ENCODE measurements at regions not wholly inside any gene's neighbourhood (a gene's known extent, or its start where the extent isn't known, plus 50 kb on each side); places are given as distances from the start of the nearest gene placed in this dataset.
"Not testable (repeated sequence)": the region's sequence is repeated elsewhere in the genome, so short reads cannot be mapped to it uniquely, and the experiment has no call there.

DNA sequence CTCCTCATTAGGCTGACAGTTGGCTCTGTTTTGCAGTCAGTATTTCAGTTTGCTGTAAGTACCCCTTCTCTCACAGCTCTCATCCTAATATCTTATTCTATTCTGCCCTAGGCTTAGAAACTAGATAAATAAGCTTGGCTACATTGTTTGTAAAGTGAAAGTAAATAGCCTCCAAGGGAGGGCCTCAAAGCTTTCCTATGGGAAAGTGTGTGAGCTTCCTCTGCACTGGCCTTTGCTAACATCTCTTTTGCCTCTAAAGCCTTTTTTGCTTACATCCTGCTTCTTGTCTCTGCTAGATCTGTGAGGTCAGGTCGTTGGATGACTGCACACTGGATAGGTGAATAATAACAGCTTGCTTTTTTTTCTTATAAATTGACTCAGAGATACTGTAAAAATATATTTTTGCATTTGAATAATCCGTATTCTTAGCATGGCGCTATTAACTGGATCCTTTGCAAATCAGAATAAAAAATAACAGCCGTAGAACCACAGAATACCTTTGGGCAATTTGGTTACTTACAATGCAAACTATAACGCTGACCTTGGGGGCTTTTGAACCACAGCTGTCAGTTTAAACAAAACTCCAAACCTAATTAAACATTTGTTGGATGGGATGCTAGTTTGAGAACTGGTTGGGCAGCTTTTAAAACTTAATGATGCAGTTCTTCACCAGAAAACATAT is 55.1 kb downstream of the TTC6 start:
- no peak for FAIRE-seq
- DNase-seq (ENCODE audit: insufficient read length, low spot score), result no peak

GRCh38 chr14:37652042-37652441 is 56.6 kb downstream of the TTC6 start:
- FAIRE-seq (no peak), DNase-seq (ENCODE audit: insufficient read length, low spot score) (no peak)
- no peak for TF ChIP-seq POLR2A (IDR thresholded peaks at IDR 0.05; ENCODE audit: low read depth, low read length)

More for the DNA sequence above, 55.1 kb downstream of the TTC6 start:
- TF ChIP-seq POLR2A (IDR thresholded peaks at IDR 0.05; ENCODE audit: low read depth, low read length), result no peak

- TF ChIP-seq POLR2A (IDR thresholded peaks at IDR 0.05; ENCODE audit: low read depth, low read length), result no peak
- DNase-seq (ENCODE audit: insufficient read length, low spot score) (no peak), FAIRE-seq (no peak)
Observed at GRCh38 chr14:37655418-37655817, 60.0 kb downstream of the TTC6 start.

DNA sequence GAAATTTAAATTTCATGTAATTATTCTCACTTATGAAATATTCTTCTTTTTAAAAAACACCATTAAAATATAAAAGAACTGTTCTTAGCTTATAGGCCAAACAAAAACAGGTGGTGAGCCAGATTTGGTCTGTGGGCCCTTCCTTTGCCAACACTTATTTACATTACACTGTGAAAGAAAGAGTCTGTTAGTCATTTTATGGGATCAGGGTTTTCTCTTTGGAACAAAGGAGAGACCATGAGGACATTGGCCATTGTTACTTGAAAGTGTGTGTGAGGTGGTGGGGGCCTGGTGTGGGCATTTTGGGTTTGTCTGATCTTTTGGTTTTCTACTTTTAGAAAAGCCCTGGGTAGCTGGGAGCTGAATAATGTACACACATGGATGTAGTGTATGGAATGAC is 62.7 kb downstream of the TTC6 start:
- TF ChIP-seq POLR2A (IDR thresholded peaks at IDR 0.05; ENCODE audit: low read depth, low read length), result no peak
- DNase-seq (ENCODE audit: insufficient read length, low spot score) (no peak), FAIRE-seq (no peak)

GRCh38 chr14:37663498-37663897 is 68.1 kb downstream of the TTC6 start:
- no peak for TF ChIP-seq POLR2A (IDR thresholded peaks at IDR 0.05; ENCODE audit: low read depth, low read length)
- DNase-seq (ENCODE audit: insufficient read length, low spot score) (no peak), FAIRE-seq (no peak)

DNA sequence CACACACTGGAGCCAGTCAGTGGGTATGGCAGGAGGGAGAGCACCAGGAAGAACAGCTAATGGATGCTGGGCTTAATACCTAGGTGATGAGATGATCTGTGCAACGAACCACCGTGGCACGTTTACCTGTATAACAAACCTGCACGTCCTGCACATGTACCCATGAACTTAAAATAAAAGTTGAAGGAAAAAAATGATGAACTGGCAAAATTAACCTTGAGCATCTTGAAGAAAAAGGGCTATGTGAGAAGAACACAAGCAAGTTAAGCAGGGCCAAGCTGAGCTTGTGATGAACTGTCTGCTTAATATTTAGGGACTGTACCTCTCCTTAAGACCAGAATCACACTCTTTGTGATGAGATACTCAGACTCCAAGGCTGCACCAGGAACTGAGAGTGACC is 70.0 kb downstream of the TTC6 start:
- DNase-seq (ENCODE audit: insufficient read length, low spot score), result no peak
- TF ChIP-seq POLR2A (IDR thresholded peaks at IDR 0.05; ENCODE audit: low read depth, low read length), result no peak
- FAIRE-seq, result no peak

DNA sequence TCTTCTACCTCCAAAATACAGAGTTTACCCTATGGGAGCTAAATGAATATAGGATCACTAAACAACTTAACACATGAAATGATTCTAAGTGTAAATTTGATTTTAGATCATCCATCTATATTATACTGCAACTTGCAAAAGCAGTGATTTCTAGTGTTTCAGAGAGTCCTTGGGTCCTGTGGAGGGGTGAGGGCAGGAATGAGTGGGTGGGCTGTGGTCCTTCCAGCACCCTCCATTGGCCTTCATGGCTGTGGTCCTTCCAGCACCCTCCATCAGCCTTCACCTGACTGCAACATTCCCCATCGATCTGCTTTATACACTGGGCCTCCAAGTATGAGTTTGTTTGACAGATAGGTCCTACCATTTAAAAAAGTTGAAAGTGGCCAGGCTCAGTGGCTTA is 70.5 kb downstream of the TTC6 start:
- DNase-seq (ENCODE audit: insufficient read length, low spot score) (no peak), FAIRE-seq (no peak)
- no peak for TF ChIP-seq POLR2A (IDR thresholded peaks at IDR 0.05; ENCODE audit: low read depth, low read length)

DNA sequence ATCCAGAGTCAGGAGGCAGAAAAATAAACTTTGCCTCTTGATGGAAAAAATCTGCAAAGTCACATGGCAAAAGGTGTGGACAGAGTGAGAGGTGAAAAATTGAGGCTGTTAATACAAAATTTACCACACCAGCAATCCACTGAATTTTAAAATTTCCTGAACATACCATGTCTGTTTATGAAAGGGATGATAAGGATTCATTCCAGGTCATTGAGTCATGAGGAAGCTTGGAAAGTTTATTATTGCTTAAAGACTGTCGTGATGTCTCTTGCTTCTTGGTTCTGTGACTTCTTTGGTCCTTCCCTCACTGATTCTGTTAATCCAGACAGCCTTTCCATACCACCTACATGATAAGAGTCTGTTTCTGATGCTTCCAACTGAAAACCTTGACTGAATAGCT is 73.2 kb downstream of the TTC6 start:
- DNase-seq (ENCODE audit: insufficient read length, low spot score) (no peak), FAIRE-seq (no peak)
- TF ChIP-seq POLR2A (IDR thresholded peaks at IDR 0.05; ENCODE audit: low read depth, low read length), result no peak

DNA sequence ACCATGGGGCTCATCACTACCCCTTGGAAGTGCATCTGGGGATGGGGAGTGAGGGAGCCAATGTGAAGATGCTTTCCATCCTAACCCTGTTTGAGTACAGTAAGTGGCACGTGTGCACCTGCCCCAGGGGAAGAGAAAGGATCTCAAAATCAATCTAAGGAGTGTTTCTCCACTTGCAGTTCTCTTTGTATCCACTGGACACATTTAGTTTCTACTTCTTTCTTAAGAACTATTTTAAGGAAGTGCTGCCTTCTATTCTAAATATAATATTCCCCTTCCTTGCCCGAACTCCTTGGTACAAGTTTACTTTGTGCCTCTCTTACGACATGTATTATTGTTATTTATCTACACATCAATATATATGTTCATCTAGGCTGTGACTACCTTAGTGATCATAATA is 73.8 kb downstream of the TTC6 start:
- FAIRE-seq (no peak), DNase-seq (ENCODE audit: insufficient read length, low spot score) (no peak)
- no peak for TF ChIP-seq POLR2A (IDR thresholded peaks at IDR 0.05; ENCODE audit: low read depth, low read length)

- TF ChIP-seq POLR2A (IDR thresholded peaks at IDR 0.05; ENCODE audit: low read depth, low read length), result no peak
- FAIRE-seq, result no peak
Observed at GRCh38 chr14:37673439-37673838, 78.0 kb downstream of the TTC6 start.

DNA sequence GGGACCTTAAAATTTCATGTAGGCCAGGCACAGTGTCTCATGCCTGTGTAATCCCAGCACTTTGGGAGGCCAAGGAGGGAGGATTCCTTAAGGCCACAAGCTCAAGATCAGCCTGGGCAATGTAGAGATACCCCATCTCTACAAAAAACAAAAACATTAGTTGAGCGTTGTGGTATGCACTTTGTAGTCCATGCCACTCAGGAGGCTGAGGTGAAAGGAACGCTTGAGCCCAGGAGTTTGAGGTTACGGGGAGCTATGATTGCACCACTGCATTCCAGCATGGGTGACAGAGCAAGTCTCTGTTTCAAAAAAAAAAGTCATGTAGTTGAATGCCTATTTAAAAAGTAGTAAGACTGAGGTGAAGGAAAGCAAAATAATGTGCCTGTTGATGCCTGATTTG is 83.5 kb downstream of the TTC6 start:
- DNase-seq (ENCODE audit: insufficient read length, low spot score) (no peak), FAIRE-seq (no peak)
- no peak for TF ChIP-seq POLR2A (IDR thresholded peaks at IDR 0.05; ENCODE audit: low read depth, low read length)

More at GRCh38 chr14:37673439-37673838, 78.0 kb downstream of the TTC6 start:
- DNase-seq (ENCODE audit: insufficient read length, low spot score), result no peak

DNA sequence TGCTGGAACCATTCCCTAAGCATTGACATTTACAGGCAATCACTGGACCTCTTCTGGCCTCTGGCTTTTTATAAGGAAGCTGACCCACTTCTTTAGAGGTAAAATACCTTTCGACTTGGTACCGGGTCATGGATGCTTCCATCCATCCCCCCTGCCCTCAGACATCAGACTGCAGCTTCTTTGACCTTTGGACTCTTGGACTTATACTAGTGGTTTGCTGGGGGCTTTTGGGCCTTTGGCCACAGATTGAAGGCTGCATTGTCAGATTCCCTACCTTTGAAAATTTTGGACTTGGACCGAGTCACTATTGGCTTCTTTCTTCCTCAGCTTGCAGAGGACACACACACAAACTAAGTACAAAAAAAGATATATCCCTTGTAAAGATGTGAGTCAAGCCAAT is 86.1 kb downstream of the TTC6 start:
- no peak for TF ChIP-seq POLR2A (IDR thresholded peaks at IDR 0.05; ENCODE audit: low read depth, low read length)
- DNase-seq (ENCODE audit: insufficient read length, low spot score) (no peak), FAIRE-seq (no peak)

GRCh38 chr14:37692680-37693079 is 97.3 kb downstream of the TTC6 start:
- not testable (repeated sequence) for FAIRE-seq; DNase-seq (ENCODE audit: insufficient read length, low spot score)

GRCh38 chr14:37693420-37693819 is 98.0 kb downstream of the TTC6 start:
- DNase-seq (ENCODE audit: insufficient read length, low spot score); FAIRE-seq: not testable (repeated sequence)

- TF ChIP-seq POLR2A (IDR thresholded peaks at IDR 0.05; ENCODE audit: low read depth, low read length), result no peak
- DNase-seq (ENCODE audit: insufficient read length, low spot score) (no peak), FAIRE-seq (no peak)
Observed at GRCh38 chr14:37695866-37696265, 100.4 kb downstream of the TTC6 start.

All from H54 (cell line).